UCSD-AML1 (cell line): ENCODE measurements at regions not wholly inside any gene's neighbourhood (a gene's known extent, or its start where the extent isn't known, plus 50 kb on each side); places are given as distances from the start of the nearest gene placed in this dataset.
"Not testable (repeated sequence)": the region's sequence is repeated elsewhere in the genome, so short reads cannot be mapped to it uniquely, and the experiment has no call there.

Source experiments
- DNase-seq: peaks from one replicate; lab custom pipeline; 2025; ENCODE audit not compliant: unreplicated experiment; lab: John Stamatoyannopoulos, UW

DNA sequence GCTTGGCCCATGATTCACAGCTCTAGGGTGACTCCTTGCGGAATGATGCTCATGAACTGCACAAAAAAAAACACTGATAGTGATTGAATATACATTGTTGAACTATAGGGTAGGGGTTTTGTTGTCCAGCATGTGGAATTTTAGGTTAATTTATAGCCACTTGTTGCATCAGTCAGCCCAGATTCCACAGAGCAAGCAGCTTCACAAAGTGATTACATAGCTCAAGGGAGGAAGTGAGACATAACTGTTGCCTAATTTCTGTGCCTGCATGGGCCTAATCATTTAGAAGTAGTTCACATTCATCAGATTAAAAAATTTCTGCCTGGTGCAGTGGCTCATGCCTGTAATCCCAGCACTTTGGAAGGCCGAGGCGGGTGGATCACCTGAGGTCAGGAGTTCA lies 142.2 kb upstream of the ZNF722 start:
- DNase-seq = not testable (repeated sequence)

DNA sequence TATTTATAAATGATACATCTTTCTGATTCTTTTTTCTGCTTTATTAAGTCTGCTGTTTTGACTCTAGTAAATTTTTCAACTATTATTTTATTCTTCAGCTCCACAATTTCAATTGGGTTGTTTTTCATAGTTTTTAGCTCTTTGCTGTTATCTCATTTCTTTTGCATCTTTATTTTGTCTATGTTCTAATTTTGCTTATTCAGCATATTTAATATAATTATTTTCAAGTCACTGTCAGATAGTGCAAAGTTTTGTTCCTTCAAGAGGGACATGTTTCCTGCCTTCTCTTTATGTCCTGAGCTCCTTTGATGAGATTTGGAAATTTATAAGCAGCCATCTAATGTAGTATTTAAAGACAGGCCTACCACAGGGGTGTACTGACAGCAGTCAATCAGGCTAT lies 131.5 kb upstream of the ZNF722 start:
- no peak for DNase-seq

- not testable (repeated sequence) for DNase-seq
These were observed 124.4 kb upstream of the ZNF722 start for GRCh38 chr7:63874242-63874641.

DNA sequence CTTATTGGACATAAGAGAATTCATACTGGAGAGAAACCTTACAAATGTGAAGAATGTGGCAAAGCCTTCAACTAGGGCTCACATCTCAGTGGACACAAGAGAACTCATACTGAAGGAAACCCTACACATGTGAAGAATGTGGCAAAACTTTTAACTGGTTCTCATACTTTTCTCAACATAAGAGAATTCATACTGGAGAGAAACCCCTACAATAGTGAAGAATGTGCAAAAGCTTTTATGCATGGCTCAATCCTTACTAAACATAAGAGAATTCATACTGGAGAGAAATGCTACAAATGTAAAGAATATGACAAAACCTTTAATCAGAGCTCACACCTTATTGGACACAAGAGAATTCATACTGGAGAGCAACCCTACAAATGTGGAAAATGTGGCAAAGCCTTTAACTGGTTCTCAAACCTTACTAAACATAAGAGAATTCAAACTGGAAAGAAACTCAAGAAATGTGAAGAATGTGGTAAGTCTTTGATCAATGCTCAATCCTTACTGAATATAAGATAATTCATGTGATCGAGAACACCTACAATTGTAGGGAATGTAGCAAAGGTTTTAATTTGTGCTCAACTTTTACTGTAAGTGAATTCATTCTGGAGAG lies 121.8 kb upstream of the ZNF722 start:
- DNase-seq = no peak

DNA sequence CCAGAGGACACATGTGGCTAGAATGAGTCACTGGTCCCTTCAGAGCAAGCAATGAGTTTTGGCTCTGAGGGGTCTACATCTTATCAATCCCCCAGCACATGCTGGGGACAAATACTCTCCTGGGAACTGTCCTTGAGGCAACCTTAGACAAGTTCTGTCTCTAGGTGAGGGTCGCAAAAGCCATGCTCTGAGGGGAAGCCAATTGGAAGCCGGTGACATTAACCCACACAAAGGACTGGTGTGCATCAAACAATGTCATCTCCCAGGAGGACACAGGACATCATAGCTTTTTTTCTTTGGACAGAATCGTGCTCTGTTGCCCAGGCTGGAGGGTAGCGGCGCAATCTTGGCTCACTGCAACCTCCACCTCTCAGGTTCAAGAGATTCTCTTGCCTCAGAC lies 111.6 kb upstream of the ZNF722 start:
- no peak for DNase-seq

GRCh38 chr7:63899691-63900393 lies 98.8 kb upstream of the ZNF722 start:
- DNase-seq = no peak

DNA sequence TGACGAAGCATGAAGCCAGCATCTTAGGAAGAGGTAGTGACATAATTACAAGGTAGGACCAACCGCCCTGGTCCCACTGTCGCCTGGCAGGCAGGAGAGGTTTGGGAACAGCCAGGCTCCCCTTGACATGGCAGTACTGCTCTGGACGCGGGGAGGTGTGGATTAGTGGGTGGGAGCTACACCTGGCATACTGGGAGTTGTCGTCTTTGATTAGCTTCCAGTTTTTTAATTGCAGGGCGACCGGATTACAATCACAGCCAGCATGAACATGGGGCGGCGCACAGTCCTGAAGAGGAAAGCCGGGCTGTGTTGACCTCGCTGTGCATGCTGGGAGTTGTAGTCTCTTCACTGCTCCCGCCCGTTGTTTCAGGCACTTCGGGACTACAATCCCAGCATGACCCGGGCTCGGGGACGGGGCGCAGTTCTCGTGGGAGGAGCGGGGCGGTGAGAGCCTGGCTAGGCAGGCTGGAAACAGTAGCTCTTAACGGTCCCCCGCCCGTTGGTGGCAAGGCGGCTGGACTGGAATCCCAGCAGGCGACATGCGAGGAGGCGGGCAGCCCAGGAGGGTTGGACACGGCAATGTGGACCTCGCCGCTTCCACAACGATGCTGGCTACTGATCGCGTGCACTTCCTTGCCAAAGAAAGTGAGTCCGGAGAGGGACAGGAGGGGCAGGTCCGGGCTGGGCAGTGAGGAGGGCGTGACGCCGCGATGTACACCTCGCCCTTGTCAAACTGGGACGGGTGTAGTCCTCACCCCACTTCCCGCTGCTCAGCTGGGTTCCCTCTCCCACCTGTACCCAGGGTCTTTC lies 98.0 kb upstream of the ZNF722 start:
- no peak for DNase-seq

DNA sequence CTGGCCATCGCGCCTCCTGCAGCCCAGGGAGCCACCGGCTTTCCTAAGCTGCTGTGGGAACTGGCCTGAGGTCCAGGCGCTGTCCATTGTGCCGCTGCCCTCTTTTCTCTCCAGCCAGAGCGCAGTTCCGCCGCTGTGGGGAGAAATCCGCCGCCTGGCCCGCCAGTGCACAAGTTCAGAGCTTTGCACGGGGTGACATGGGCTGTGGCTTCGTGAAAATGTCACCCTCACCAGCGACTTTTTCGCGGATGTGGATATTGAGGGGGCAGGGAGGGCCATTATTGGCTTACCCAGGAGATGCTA lies 97.5 kb upstream of the ZNF722 start:
- not testable (repeated sequence) for DNase-seq

GRCh38 chr7:63918986-63919385 lies 79.7 kb upstream of the ZNF722 start:
- DNase-seq = no peak

DNA sequence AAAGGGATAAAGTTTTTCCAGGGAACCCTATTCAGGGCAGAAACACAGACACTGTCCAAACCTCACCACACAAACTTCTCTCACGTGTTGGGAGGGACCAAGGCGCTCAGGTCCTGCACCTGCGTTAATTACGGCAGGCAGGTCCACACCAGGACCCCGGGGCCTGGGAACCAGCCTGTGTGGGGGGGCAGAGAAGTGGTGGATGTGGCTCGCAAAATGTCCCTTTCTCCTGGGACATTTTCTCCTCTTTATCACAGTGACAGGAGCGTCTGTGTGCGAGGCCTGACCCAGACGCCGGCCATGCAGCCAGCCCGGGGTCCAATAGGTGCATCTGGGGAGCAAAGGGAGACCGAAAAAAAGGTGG lies 73.4 kb upstream of the ZNF722 start:
- no peak for DNase-seq

DNA sequence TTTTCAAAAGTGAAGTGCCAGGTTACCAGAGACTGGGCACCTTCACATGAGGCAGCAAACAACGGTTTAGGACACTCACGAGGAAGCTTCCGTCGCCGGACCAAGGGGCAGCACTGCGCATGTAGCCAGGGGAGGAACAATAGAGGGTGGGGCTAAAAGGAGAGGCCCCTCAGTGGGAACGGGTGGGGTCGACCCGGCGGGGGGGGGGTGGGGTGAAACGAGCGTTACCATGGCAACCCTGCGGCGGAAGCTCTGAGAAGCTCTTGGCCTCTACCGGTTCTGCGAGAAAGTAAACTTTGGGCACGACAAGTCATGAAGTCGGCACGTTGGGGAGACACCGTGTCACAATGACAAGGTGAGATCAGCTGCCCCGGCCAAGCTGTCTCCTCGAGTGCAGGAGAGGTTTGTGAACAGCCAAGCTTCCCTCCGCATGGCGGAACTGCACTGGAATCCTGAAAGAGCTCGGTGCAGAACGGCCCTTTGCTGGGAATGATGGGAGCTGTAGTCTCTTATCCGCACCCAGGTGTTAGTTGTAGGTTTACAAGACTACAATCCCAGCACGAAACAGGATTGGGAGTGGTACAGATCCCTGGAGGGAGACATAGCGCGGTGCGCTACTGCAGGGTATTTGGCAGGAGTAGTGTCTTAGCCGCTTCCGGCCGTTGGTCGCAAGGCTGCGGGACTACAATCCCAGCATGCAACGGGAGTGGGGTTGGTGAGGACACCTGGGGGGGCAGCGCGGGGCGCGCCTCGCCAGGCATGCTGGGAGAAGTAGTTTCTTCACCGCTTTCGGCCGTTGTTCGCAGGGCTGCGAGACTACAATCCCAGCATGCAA lies 72.8 kb upstream of the ZNF722 start:
- DNase-seq = peak; percentile 26

DNA sequence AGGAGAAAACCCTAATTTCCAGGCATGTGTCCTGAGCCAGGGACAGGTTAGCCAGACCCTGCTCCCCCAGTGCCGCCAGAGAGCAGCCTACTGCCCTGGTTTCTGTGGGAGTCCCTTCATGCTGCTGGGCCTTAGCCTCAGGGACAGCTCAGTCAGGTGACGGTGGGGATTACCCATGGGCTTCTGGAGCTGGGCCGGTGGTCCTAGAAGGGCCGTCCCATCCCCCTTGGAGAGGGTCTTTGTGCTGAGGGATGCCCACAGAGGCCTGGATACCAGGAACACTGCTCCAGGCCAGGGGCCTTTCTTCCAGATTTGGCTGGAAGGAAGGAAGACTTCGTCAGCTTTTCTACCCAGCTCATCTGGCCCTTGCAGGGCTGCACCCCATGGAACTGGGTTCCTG lies 71.4 kb upstream of the ZNF722 start:
- DNase-seq = no peak

DNA sequence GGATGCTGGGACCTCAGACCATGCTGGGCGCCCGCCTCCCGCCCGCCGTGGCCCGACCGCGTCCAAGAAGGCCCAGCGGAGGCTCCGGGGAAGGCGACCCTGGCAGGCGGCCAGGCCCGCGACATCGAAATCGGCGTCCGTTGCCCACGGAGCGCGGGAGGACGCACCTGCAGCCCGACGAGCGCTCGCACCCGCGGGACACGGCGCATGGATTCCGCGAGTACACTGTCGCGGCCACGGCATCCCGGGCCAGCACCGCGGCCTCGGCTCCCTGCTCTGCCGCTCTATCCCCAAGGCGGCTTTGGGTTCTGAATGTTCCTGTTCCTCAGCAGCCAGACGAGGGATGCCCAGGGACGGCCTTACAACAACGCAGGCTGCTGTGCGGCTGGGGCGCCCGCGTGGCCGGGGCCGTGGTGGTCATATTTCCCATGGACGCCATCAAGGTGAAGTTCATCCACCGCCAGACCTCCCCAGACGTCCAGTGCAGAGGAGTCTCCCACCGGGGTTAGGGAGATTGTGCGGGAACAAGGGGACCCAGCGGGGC lies 67.5 kb upstream of the ZNF722 start:
- no peak for DNase-seq

DNA sequence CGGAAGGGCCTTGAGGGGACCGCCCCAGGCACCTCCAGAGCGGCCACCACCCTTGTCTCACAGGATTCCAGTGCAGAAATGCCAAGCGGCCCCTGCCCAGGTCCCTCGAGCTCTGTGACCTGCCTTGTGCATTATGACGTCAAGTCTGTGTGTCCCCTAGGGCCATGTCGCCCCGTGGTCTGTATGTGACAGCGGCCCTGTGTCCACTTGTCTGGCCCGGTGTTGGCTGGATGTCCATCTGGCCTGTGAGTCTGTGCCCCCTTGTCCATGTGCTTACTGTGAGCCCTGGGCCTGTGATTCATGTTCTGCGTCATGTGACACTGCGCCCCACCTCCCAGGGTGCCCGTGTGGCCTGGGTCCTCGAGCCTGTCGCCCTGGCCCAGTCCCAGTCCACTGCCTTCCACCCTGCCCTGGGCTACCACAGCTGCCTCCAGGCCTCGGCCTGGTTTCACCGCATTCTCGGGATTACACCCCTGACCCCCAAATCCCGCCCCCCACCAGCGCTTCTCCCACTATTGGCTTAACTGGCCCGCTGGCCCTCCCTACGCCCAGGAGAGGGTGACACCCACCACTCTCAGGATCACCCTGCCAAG lies 66.6 kb upstream of the ZNF722 start:
- no peak for DNase-seq
